Heart left ventricle (tissue), 13 donors: ENCODE measurements at regions not wholly inside any gene's neighbourhood (a gene's known extent, or its start where the extent isn't known, plus 50 kb on each side); places are given as distances from the start of the nearest gene placed in this dataset.

Experiments used
- CTCF ChIP-seq, 12 donors: fragments of 200-600 bp; sonication (generic) in 4 of 12; IDR thresholded peaks; one replicate each; pipeline versions ENCODE4 v1.5.0 to v1.8.0; 2018 to 2022; ENCODE audit warnings: antibody characterized with exemption in 12 of 12, mild to moderate bottlenecking in 5 of 12
- POLR2A ChIP-seq, 2 donors: fragments of 450-650 bp; IDR thresholded peaks; one replicate each; pipeline ENCODE4 v1.6.1; 2017; ENCODE audit warnings: antibody characterized with exemption in 2 of 2, mild to moderate bottlenecking in 2 of 2, moderate library complexity in 2 of 2
- donor health status: ischemic (EF 13 %, LVEDD 7.1; RV severe dilation, severe dysfunction).
- donor health status: DM: no; HTN: yes; CAD: no.
- donor health status: DM: no; HTN: no; CAD: no.
- donor health status: ischemic (EF 25% LVEDD 6.9; RV normal size, moderate dysfunction).
- donor health status: ischemic (EF 25% LVEDD 5.7; RV mildly dilated, moderate dysfunction).
- donor health status: ischemic (EF 35%, LVEDD 5.7; RV mildly dilated, moderate dysfunction).
- donor health status: nonischemic (EF 11% LVEDD 7.7; RV severe dilation, severe dysfunction).
- donor health status: DM: yes; HTN: yes; CAD: no.
- donor health status: PGD.
- donor health status: ischemic (EF 29% LVEDD 5.4; RV normal size, mild dysfunction).
- donor health status: nonischemic (EF 23%, LVEDD 6.1; RV moderate dilation, normal function).

GRCh38 chr12:88313554-88313953, 171.4 kb downstream of the TMTC3 start:
- TF ChIP-seq CTCF (IDR thresholded peaks at IDR 0.05), result no peak
- no peak for TF ChIP-seq POLR2A (IDR thresholded peaks at IDR 0.05)
